K562 (cell line): ENCODE measurements at regions not wholly inside any gene's neighbourhood (a gene's known extent, or its start where the extent isn't known, plus 50 kb on each side); places are given as distances from the start of the nearest gene placed in this dataset.

Experiments used
- ATAC-seq: fragments of 200-7000 bp; cut with Tn5 transposase; 3 replicates; pipeline ENCODE4 v1.9.1; 2020; ENCODE audit warnings: moderate library complexity
- BruUV-seq: library from RNA; stranded (reverse); fragments of 400-500 nt; replicated peaks from 2 replicates; lab custom pipeline; 2021; lab: Mats Ljungman, UMichigan
- CTCF ChIA-PET: fragments of 300-600 bp; formaldehyde crosslinking; extraction: SDS; loops from one replicate; lab custom pipeline; 2021; ENCODE audit warnings: low intra/inter-chr PET ratio; lab: Yijun Ruan, JAX
- POLR2A ChIA-PET: fragments of 300-600, 350-650 bp; sonication (Branson Sonifier 250); formaldehyde crosslinking; extraction: SDS; loops from one replicate; lab custom pipeline; 2021; ENCODE audit warnings: antibody characterized with exemption, inconsistent platforms; lab: Yijun Ruan, JAX
- DNase-seq, 4 experiments: peaks; one replicate each; pipeline versions ENCODE4 v3.0.0 to v3.0.0-alpha.2; 2011 to 2018; ENCODE audit warnings: low spot score in 3 of 4, mixed read lengths in 3 of 4; ENCODE audit errors: extremely low read depth in 1 of 4
- FAIRE-seq: peaks from 2 replicates; lab custom pipeline; 2011; peaks lifted over from hg19 to GRCh38; lab: Jason Lieb, UNC
- H2AFZ ChIP-seq: 2 replicates; pipeline ENCODE4 v1.6.0; 2011; ENCODE audit warnings: low read depth, low read length, control low read depth, inconsistent platforms
- H3K27ac ChIP-seq: fragments of 200-600 bp; 3 replicates; pipeline ENCODE4 v1.8.0; 2011; ENCODE audit warnings: low read depth, mild to moderate bottlenecking, control low read depth, inconsistent platforms, low read length, moderate library complexity, mixed read lengths; ENCODE audit errors: extremely low read depth
- H3K27me3 ChIP-seq, 2 experiments: fragments of 300-600 bp in 1 of 2; 2 replicates in 1 of 2; 3 replicates in 1 of 2; pipeline versions ENCODE4 v1.6.0 to v1.8.0; 2011; ENCODE audit warnings: inconsistent platforms in 2 of 2, low read length in 2 of 2, mild to moderate bottlenecking in 1 of 2, mixed read lengths in 1 of 2, moderate library complexity in 1 of 2; ENCODE audit not compliant: control insufficient read depth in 2 of 2, insufficient read depth in 2 of 2
- H3K36me3 ChIP-seq: fragments of 300-600 bp; 3 replicates; pipeline ENCODE4 v1.8.0; 2011; ENCODE audit warnings: mild to moderate bottlenecking, low read length, inconsistent platforms; ENCODE audit not compliant: control insufficient read depth, insufficient read depth
- H3K4me1 ChIP-seq, 2 experiments: fragments of 200-600 bp in 1 of 2; replicated peaks in 1 of 2; 2 replicates in 1 of 2; 3 replicates in 1 of 2; pipeline versions ENCODE4 v1.5.1 to v1.8.0; 2011; ENCODE audit warnings: inconsistent platforms in 2 of 2, low read length in 2 of 2, mild to moderate bottlenecking in 1 of 2, mixed read lengths in 1 of 2, moderate library complexity in 1 of 2; ENCODE audit not compliant: control insufficient read depth in 2 of 2, insufficient read depth in 2 of 2
- H3K4me2 ChIP-seq: 2 replicates; pipeline ENCODE4 v1.6.1; 2011; ENCODE audit warnings: low read length, control low read depth, inconsistent platforms, mixed read lengths; ENCODE audit not compliant: insufficient read depth
- H3K4me3 ChIP-seq: fragments of 200-600 bp; sonication (generic), shearing (Covaris generic); 2 replicates; pipeline ENCODE4 v1.5.1; 2016; ENCODE audit warnings: control low read depth, inconsistent platforms
- H3K79me2 ChIP-seq: fragments of 200-600 bp; 3 replicates; pipeline ENCODE4 v1.8.0; 2011; ENCODE audit warnings: low read length, inconsistent platforms; ENCODE audit not compliant: control insufficient read depth, insufficient read depth
- H3K9ac ChIP-seq, 2 experiments: 2 replicates each; pipeline versions ENCODE4 v1.6.0 to v1.6.1; 2011; ENCODE audit warnings: low read depth in 2 of 2, low read length in 2 of 2, control low read depth in 1 of 2, inconsistent platforms in 1 of 2, mild to moderate bottlenecking in 1 of 2, mixed read lengths in 1 of 2; ENCODE audit not compliant: insufficient read depth in 1 of 2
- H3K9me1 ChIP-seq: one replicate; pipeline ENCODE4 v1.6.0; 2011; ENCODE audit warnings: inconsistent platforms, mild to moderate bottlenecking, low read length, moderate library complexity; ENCODE audit not compliant: control insufficient read depth, insufficient read depth
- H3K9me3 ChIP-seq: replicated peaks from 2 replicates; pipeline ENCODE4 v1.5.1; 2011; ENCODE audit warnings: low read depth, low read length, inconsistent platforms; ENCODE audit not compliant: control insufficient read depth, insufficient read depth
- H4K20me1 ChIP-seq: replicated peaks from 2 replicates; pipeline ENCODE4 v1.6.1; 2011; ENCODE audit warnings: low read length, inconsistent platforms, mixed read lengths; ENCODE audit not compliant: control insufficient read depth, insufficient read depth
- CHD1 ChIP-seq: fragments of 200-600 bp; sonication (generic); IDR thresholded peaks from one replicate; pipeline ENCODE4 v1.6.1; 2012; ENCODE audit warnings: mild to moderate bottlenecking, moderate library complexity, low read length, inconsistent platforms
- MTF1 ChIP-seq: fragments of 250-450 bp; sonication (Bioruptor Pico); IDR thresholded peaks from 2 replicates; pipeline ENCODE4 v1.9.0; 2021; ENCODE audit warnings: moderate library complexity, mild to moderate bottlenecking, inconsistent platforms, borderline replicate concordance
- NCOA6 ChIP-seq: fragments of 450-650 bp; IDR thresholded peaks from 2 replicates; pipeline ENCODE4 v1.6.1; 2017; ENCODE audit warnings: mild to moderate bottlenecking
- NUFIP1 ChIP-seq: fragments of 450-650 bp; IDR thresholded peaks from 2 replicates; pipeline ENCODE4 v1.6.1; 2018; ENCODE audit not compliant: partially characterized antibody
- POLR2AphosphoS5 ChIP-seq: IDR thresholded peaks from 2 replicates; pipeline ENCODE4 v1.6.1; 2011; ENCODE audit warnings: mild to moderate bottlenecking, low read depth, low read length, moderate library complexity; ENCODE audit not compliant: control insufficient read depth, insufficient read depth
- PRPF4 ChIP-seq: fragments of 200-400 bp; formaldehyde crosslinking; IDR thresholded peaks from one replicate; pipeline ENCODE4 v1.6.1; 2017; ENCODE audit warnings: low read length, low read depth, mild to moderate bottlenecking; ENCODE audit not compliant: insufficient read depth, poor library complexity, severe bottlenecking
- TAF15 ChIP-seq: fragments of 200-400 bp; formaldehyde crosslinking; IDR thresholded peaks from 2 replicates; pipeline ENCODE4 v1.6.1; 2017; ENCODE audit warnings: mild to moderate bottlenecking, low read depth, low read length, moderate library complexity
- ZKSCAN3 ChIP-seq: fragments of 250-450 bp; sonication (Bioruptor Pico); IDR thresholded peaks from 2 replicates; pipeline ENCODE4 v1.4.0; 2020
- WGBS: fragments of 100-300 bp; shearing (Covaris generic); methylation state at CpG from one replicate; pipeline ENCODE4 v1.1.6; 2016; ENCODE audit warnings: low coverage, mixed read lengths; ENCODE audit not compliant: insufficient coverage; ENCODE audit errors: missing lambda C conversion rate; 5-methylcytosine and 5-hydroxymethylcytosine counted together
- in situ Hi-C: fragments of 300-500 bp; cut with MboI; formaldehyde crosslinking; loops from 4 replicates; pipeline ENCODE4 v1.15.0; 2018; ENCODE audit warnings: inconsistent platforms, mixed read lengths
- intact Hi-C: fragments of 100-400 bp; cut with micrococcal nuclease; formaldehyde crosslinking; loops from 2 replicates; pipeline ENCODE4 v1.14.2; 2022
- TF ChIP-seq, protein P1 (sequence below): fragments of 450-650 bp; IDR thresholded peaks from 2 replicates; pipeline ENCODE4 v1.6.1; 2017; ENCODE audit warnings: antibody characterized with exemption

DNA sequence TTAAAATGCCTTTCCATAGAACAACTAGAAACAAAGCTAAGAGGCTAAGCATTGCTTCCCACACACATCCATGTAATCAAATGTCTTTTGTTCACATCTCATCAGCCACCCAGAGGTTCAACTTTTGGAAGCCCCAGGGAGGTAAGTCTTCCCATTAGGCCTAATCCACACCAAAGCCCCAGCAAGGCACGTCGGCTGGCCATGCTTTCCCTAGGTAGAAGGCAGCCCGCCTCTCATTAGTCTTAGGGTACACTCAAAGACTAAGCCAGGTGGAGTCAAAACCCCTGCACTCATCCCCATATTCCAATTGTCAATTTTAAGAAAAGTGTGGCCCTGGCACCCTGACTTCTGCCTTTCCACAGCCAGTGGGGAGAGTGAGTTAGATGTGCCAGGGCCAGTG is 87.9 kb downstream of the ATPSCKMT start:
- no peak for DNase-seq
- H3K4me3 ChIP-seq: no peak overlapping the region
- no peaks in the 10 kb centered on the region for H3K4me1 ChIP-seq
- ATAC-seq: no peak
- H3K4me2 ChIP-seq: no peak overlapping the region
- no peak overlapping the region for H2AFZ ChIP-seq
- POLR2A ChIA-PET: interaction anchor here (0.9 to 1.3 kb wide), 3 partner anchors 12 to 15 kb away, joined by 3 read pairs; no protein-coding TSS in a partner anchor
- 0% methylated on average over 3 of the region's 3 CpGs for WGBS
- no peaks in the 10 kb centered on the region for H4K20me1 ChIP-seq
- H3K9me1 ChIP-seq: no peaks in the 10 kb centered on the region
- in situ Hi-C loops: no loop called here
- H3K27me3 ChIP-seq: peaks cover 0 to 4% of the 10 kb centered on the region in 2 experiments; a peak in 2 of 5 replicates
- no peaks in the 10 kb centered on the region for H3K9me3 ChIP-seq
- no peak overlapping the region for H3K27ac ChIP-seq
- H3K9ac ChIP-seq: no peak overlapping the region
- H3K79me2 ChIP-seq: no peaks in the 10 kb centered on the region
- FAIRE-seq: no peak
- TF ChIP-seq, protein P1, sequence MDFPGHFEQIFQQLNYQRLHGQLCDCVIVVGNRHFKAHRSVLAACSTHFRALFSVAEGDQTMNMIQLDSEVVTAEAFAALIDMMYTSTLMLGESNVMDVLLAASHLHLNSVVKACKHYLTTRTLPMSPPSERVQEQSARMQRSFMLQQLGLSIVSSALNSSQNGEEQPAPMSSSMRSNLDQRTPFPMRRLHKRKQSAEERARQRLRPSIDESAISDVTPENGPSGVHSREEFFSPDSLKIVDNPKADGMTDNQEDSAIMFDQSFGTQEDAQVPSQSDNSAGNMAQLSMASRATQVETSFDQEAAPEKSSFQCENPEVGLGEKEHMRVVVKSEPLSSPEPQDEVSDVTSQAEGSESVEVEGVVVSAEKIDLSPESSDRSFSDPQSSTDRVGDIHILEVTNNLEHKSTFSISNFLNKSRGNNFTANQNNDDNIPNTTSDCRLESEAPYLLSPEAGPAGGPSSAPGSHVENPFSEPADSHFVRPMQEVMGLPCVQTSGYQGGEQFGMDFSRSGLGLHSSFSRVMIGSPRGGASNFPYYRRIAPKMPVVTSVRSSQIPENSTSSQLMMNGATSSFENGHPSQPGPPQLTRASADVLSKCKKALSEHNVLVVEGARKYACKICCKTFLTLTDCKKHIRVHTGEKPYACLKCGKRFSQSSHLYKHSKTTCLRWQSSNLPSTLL: no peak
- no peak for TF ChIP-seq ZKSCAN3 (CRISPR knock-in tag)
- no peak for TF ChIP-seq PRPF4
- no peak for TF ChIP-seq NUFIP1
- no peak for TF ChIP-seq TAF15
- no peak for TF ChIP-seq MTF1
- no peak for TF ChIP-seq NCOA6
- TF ChIP-seq POLR2AphosphoS5: no peak
- no peak for TF ChIP-seq CHD1
- TF ChIP-seq, all 486 proteins: peak for 0
- no peaks in the 10 kb centered on the region for H3K36me3 ChIP-seq
- intact Hi-C loops: no loop called here
- no TSS peak for BruUV-seq
- CTCF ChIA-PET: no interaction called here
